ENCODE measurements at regions not wholly inside any gene's neighbourhood (a gene's known extent, or its start where the extent isn't known, plus 50 kb on each side); places are given as distances from the start of the nearest gene placed in this dataset.

- no peak for TF ChIP-seq POLR2A (IDR thresholded peaks at IDR 0.05)
- TF ChIP-seq CTCF (IDR thresholded peaks at IDR 0.05): no peak
These were observed 69.0 kb upstream of the CCDC80 start for GRCh38 chr3:112709911-112710310.
